Breast epithelium (tissue), 3 donors: ENCODE measurements at regions not wholly inside any gene's neighbourhood (a gene's known extent, or its start where the extent isn't known, plus 50 kb on each side); places are given as distances from the start of the nearest gene placed in this dataset.

Source experiments
- CTCF ChIP-seq, 3 donors: fragments of 450-650 bp; IDR thresholded peaks; one replicate each; pipeline ENCODE4 v1.5.1; 2016 to 2017; ENCODE audit warnings: antibody characterized with exemption in 3 of 3, mild to moderate bottlenecking in 3 of 3, moderate library complexity in 3 of 3
- POLR2AphosphoS5 ChIP-seq, 3 donors: sonication (generic); formaldehyde crosslinking; IDR thresholded peaks; one replicate each; pipeline ENCODE4 v1.6.1; 2017; ENCODE audit warnings: antibody characterized with exemption in 3 of 3

DNA sequence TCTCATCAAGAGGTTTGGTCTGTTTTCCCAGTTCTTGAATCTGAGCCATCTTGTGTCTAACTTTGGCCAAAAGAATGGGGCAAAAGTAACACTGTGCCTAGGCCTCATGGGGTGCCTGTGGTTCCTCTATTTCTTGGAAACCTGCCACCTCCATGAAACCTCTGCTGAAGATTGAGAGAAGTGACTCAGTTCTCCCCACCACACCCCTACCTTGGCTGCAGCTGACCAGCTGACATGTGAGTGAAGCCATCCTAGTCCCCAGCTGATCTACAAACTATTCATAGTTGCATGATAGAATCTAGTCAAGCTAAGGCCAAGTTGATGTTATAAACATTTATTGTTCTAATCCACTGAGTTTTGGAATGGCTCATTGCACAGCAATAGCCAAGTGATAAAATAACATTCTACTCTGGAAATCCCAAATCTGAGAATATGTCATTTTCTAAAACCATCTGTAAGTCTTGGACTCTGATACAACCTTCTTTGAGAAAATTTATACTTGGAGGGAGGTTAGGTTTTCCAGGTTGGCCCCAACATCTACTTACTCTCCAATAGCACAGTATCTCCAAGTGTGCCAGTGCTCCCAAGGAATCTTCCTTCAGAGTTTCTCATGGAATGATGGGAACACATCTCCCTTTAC lies 107.0 kb upstream of the SMLR1 start:
- no peak for TF ChIP-seq CTCF (IDR thresholded peaks at IDR 0.05)
- TF ChIP-seq POLR2AphosphoS5 (IDR thresholded peaks at IDR 0.05), result no peak
